Activated naive CD8-positive, alpha-beta T cell treated with anti-CD3 and anti-CD28 coated beads, Interleukin-2, amount 50 U/mL, for 24 hours (primary cell): ENCODE measurements at regions not wholly inside any gene's neighbourhood (a gene's known extent, or its start where the extent isn't known, plus 50 kb on each side); places are given as distances from the start of the nearest gene placed in this dataset.
A peak's percentile ranks its signal among the peaks of the same experiment; 100 is the strongest.
"Not testable (repeated sequence)": the region's sequence is repeated elsewhere in the genome, so short reads cannot be mapped to it uniquely, and the experiment has no call there.

Experiments used
- ATAC-seq: fragments of 150-1000 bp; cut with Tn5 transposase; one replicate; pipeline ENCODE4 v1.10.0; 2021
- DNase-seq: peaks from one replicate; pipeline ENCODE4 v3.0.0; 2021
- H3K27ac Mint-ChIP-seq: one replicate; pipeline ENCODE4 v1.8.0; 2021; ENCODE audit warnings: mild to moderate bottlenecking, mixed read lengths
- H3K27me3 Mint-ChIP-seq: one replicate; pipeline ENCODE4 v1.8.0; 2021; ENCODE audit warnings: mixed read lengths
- H3K36me3 Mint-ChIP-seq: one replicate; pipeline ENCODE4 v1.8.0; 2021; ENCODE audit warnings: low read depth, mixed read lengths
- H3K4me1 Mint-ChIP-seq: one replicate; pipeline ENCODE4 v1.8.0; 2021; ENCODE audit warnings: mixed read lengths
- H3K4me3 Mint-ChIP-seq: one replicate; pipeline ENCODE4 v1.8.0; 2021; ENCODE audit warnings: mild to moderate bottlenecking, moderate library complexity, mixed read lengths
- H3K9me3 Mint-ChIP-seq: one replicate; pipeline ENCODE4 v1.8.0; 2021; ENCODE audit warnings: mixed read lengths

DNA sequence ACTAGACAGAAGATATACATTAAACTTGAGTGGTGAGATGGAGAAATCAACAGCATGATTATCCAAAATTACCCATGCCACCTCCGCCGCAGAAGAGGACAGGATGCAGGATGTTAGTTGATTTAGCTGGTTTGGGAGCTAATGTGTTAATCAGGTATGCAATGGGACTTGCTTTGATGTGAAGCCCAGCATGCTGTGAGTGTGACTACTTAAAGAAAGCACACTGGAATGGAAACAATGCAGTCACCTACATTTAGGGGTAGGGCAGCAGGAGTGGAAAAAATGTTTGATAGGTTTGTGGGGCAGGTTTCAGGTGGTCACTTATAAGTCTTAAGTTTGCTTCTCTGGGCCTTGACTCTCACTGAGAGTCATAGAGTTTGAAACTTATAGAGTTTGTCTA lies 170.0 kb upstream of the DAAM1 start:
- H3K27ac Mint-ChIP-seq = no peak overlapping the region
- H3K36me3 Mint-ChIP-seq = no peaks in the 10 kb centered on the region
- H3K27me3 Mint-ChIP-seq = peaks cover 1% of the 10 kb centered on the region
- peaks cover 3% of the 10 kb centered on the region for H3K9me3 Mint-ChIP-seq
- ATAC-seq = no peak
- H3K4me3 Mint-ChIP-seq = no peak overlapping the region
- no peaks in the 10 kb centered on the region for H3K4me1 Mint-ChIP-seq
- DNase-seq = no peak

DNA sequence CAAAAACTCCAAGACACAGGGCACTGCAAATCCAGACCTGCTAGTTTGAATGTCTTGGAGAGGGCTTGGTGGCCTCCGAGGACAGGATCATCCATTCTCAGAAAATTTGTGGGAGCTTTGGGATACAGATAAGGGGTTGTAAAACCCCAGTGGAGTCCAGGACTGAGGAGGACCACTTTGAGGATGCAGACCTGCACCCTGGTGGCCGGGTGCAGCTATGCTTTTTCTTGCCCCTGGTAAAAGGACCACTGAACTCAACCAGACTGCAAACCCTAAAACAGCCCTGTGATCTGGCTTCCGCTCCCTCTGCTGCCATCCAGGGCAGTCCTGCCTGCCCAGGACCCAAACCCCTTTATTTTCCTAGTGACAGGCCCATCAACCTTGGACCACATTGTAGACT lies 169.5 kb upstream of the DAAM1 start:
- Mint-ChIP-seq H3K36me3 (no peaks in the 10 kb centered on the region), H3K9me3 (no peaks in the 10 kb centered on the region), H3K4me3 (no peak overlapping the region), H3K27me3 (peaks cover 1% of the 10 kb centered on the region), H3K27ac (no peak overlapping the region), H3K4me1 (no peaks in the 10 kb centered on the region)
- ATAC-seq (no peak), DNase-seq (no peak)

DNA sequence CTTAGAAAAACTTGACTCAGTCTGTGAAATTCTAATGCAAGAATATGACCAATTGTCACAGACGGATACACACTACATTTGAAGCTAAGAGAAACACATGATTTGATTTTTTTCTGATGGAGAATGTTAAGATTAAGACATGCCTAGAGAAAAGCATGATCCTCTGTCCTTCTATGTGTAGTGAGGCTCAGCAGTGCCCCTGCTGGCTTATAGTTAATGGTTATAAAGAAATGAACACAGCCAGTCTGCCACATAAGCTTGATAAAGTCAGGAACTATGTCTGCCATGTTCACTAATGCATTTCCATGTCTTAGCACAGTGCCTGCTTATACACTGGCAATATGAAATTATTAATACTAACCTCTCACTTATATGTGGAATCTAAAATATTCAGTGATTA lies 168.1 kb upstream of the DAAM1 start:
- no peak overlapping the region for H3K27ac Mint-ChIP-seq
- ATAC-seq (no peak), DNase-seq (no peak)
- no peaks in the 10 kb centered on the region for H3K36me3 Mint-ChIP-seq
- peaks cover 1% of the 10 kb centered on the region for H3K27me3 Mint-ChIP-seq
- H3K9me3 Mint-ChIP-seq = no peaks in the 10 kb centered on the region
- H3K4me3 Mint-ChIP-seq = no peak overlapping the region
- no peaks in the 10 kb centered on the region for H3K4me1 Mint-ChIP-seq

DNA sequence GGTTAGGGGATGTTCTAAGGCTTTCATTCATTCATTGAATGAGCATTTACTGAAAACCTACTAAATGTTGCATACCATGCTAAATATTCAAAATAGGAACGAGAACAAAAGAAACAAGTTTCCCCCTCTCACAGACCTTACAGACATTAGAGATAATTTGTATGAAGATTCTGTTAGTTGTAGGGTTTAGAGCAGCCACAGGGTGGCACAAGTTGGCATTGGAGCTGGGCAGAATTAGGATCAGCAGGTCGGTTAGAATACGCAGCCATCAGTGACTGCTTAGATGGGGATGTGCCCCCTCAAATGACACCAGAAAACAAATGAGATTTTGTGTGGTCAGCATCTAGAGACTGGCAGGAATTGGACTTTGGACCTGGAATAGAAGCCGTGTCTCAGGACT lies 166.3 kb upstream of the DAAM1 start:
- H3K27ac Mint-ChIP-seq = no peak overlapping the region
- H3K36me3 Mint-ChIP-seq = no peaks in the 10 kb centered on the region
- ATAC-seq (no peak), DNase-seq (no peak)
- peaks cover 3% of the 10 kb centered on the region for H3K27me3 Mint-ChIP-seq
- no peak overlapping the region for H3K4me3 Mint-ChIP-seq
- H3K4me1 Mint-ChIP-seq = no peaks in the 10 kb centered on the region
- H3K9me3 Mint-ChIP-seq = no peaks in the 10 kb centered on the region

DNA sequence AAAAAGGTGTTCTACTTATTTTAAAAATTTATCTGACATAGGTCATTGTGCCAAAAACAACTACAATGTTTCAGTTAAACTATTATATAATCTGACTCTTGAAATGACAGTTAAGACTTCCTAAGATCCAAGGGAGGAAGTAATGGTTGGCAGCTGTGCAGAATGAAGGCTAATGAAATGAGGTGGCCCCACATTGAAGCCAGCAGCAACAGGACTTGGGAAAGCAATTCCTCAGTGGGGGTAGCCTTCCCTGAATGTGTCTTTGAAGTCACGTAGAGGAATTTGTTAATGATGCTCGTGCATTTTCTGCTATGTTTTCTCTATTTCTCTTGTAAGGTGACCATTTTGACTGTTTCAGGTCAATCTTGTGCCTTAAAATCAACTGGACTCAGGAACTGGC lies 162.4 kb upstream of the DAAM1 start:
- peaks cover 2% of the 10 kb centered on the region for H3K4me1 Mint-ChIP-seq
- H3K4me3 Mint-ChIP-seq = no peak overlapping the region
- H3K27ac Mint-ChIP-seq = no peak overlapping the region
- DNase-seq (no peak), ATAC-seq (no peak)
- no peaks in the 10 kb centered on the region for H3K9me3 Mint-ChIP-seq
- no peaks in the 10 kb centered on the region for H3K36me3 Mint-ChIP-seq
- H3K27me3 Mint-ChIP-seq = peaks cover 3% of the 10 kb centered on the region

DNA sequence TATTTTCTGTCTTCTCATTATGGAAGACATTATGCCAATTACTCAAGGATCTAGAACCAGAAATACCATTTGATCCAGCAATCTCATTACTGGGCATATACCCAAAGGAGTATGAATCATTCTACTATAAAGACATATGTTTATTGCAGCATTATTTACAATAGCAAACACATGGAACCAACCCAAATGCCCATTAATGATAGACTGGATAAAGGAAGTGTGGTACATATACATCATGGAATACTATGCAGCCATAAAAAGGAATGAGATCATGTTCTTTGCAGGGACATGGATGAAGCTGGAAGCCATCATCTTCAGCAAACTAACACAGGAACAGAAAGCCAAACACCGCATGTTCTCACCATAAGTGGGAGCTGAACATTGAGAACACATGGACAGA lies 161.8 kb upstream of the DAAM1 start:
- H3K9me3 Mint-ChIP-seq, H3K4me1 Mint-ChIP-seq, H3K27me3 Mint-ChIP-seq, ATAC-seq, H3K27ac Mint-ChIP-seq, DNase-seq, H3K4me3 Mint-ChIP-seq, H3K36me3 Mint-ChIP-seq: not testable (repeated sequence)

DNA sequence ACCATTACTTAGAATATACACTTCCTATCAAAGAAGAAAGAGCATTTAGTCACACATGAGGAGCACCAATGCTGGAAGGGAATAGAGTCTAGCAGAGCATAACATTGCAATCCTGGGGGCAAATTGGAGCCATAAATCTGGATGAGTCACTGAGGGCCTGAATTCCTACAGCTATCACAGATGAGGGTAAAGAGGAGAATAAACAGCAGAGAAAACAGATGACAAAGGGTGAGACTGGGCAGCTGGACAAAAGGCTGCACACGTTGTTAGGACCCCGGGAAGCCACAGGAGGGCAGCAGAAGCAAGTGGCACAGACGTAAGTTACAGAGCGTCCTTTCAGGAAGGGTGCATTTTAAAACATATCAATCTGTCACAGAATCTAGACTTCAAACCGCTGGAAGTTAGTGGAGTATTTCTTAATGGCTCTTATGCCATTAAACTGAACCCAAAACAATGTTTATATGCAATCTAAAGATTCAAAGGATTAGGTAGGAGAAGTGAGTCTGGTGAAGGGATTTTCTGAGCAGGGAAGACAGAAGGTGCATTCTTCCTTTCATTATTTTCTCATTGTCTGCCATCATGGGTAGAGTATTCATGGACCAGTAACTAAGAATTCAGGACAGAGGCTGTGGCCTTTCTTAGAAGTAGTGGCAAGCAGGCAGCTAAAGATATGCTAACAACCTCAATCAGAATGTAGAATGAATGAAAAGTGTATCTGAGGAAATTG lies 159.8 kb upstream of the DAAM1 start:
- H3K36me3 Mint-ChIP-seq = no peaks in the 10 kb centered on the region
- peak; percentile 29 for DNase-seq
- no peak overlapping the region for H3K27ac Mint-ChIP-seq
- no peaks in the 10 kb centered on the region for H3K9me3 Mint-ChIP-seq
- H3K27me3 Mint-ChIP-seq = peaks cover 2% of the 10 kb centered on the region
- peaks cover 2% of the 10 kb centered on the region for H3K4me1 Mint-ChIP-seq
- peak; percentile 52 for ATAC-seq
- no peak overlapping the region for H3K4me3 Mint-ChIP-seq

DNA sequence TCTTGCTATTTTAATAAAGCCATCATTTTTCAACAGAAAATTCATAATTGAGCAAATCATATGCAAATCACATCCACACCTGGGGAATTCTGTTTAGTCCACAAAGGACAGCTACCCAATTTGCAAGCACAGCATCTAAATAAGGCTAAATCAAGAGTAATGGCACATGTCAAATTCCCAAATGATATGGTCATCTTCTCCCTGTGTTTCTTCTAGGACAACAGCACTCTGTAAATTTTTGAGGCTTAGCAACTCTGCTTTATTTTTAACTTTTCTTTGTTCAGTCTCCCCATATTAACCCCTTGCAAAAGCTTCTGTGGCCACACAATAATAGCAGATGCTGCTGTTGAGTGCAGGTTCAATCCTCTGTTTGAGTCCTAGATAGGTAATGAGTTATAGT lies 155.6 kb upstream of the DAAM1 start:
- Mint-ChIP-seq H3K4me3 (no peak overlapping the region), H3K9me3 (peaks cover 3% of the 10 kb centered on the region), H3K27ac (no peak overlapping the region), H3K36me3 (no peaks in the 10 kb centered on the region), H3K27me3 (no peaks in the 10 kb centered on the region), H3K4me1 (peaks cover 2% of the 10 kb centered on the region)
- DNase-seq (no peak), ATAC-seq (no peak)

DNA sequence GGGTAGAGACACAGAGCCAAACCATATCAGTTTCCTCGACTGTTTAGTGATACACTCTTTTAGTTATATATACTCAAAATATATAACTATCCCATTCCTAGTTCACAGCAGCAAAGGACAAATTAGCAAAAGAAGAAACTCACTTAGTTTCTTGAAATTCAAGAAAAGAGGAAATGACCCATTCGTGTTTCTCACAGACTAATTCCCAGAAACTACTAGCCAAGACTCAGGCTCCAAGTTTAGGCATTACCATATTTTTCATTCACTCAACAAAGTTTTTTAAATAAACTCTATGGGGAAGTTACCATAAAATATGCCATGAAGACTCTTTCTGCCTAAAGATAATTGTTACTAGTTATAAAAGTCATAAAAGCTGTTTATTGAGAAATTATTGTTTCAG lies 152.3 kb upstream of the DAAM1 start:
- peaks cover 3% of the 10 kb centered on the region for H3K9me3 Mint-ChIP-seq
- no peak overlapping the region for H3K27ac Mint-ChIP-seq
- ATAC-seq (no peak), DNase-seq (no peak)
- no peaks in the 10 kb centered on the region for H3K36me3 Mint-ChIP-seq
- H3K4me1 Mint-ChIP-seq = no peaks in the 10 kb centered on the region
- H3K4me3 Mint-ChIP-seq = no peak overlapping the region
- H3K27me3 Mint-ChIP-seq = no peaks in the 10 kb centered on the region

DNA sequence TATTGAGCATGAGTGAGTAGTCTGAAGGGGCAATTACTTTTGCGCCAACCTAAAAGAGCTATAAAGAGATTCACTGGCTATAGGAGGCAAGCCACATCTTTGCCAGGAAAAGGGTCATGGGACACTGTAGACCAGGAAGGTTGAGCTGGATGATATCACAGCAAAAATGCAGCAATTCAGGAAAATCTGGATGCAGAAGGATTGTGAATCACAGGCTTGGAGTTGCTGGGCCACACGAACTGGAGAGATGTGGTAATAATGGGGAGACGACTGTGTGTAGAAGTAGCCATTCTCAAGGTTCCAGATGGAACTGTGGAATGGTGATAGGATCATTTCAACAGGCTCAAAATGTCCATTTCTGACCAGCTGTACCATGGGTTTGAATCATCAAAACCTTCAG lies 151.4 kb upstream of the DAAM1 start:
- DNase-seq (no peak), ATAC-seq (no peak)
- H3K4me3 Mint-ChIP-seq = no peak overlapping the region
- H3K27ac Mint-ChIP-seq = no peak overlapping the region
- H3K9me3 Mint-ChIP-seq = peaks cover 3% of the 10 kb centered on the region
- no peaks in the 10 kb centered on the region for H3K36me3 Mint-ChIP-seq
- H3K27me3 Mint-ChIP-seq = no peaks in the 10 kb centered on the region
- H3K4me1 Mint-ChIP-seq = no peaks in the 10 kb centered on the region

DNA sequence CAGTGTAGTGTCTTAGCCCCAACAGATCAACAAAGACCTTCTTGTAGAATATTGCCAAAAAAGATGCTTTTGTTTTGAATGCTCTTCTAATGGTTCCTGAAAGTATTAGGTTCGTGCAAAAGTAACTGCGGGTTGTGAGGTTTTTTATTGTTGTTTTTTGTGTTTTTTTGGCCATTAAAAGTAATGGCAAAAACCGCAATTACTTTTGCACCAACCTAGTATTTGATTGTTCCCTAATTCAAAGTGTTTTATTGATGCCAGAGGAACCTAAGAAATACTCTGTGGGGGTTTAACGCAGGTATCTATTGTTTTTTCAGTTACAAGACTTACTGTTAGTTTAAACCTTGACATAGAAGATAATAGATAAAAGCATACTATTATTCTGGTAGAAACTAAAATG lies 150.8 kb upstream of the DAAM1 start:
- Mint-ChIP-seq H3K27me3 (no peaks in the 10 kb centered on the region), H3K36me3 (no peaks in the 10 kb centered on the region), H3K4me1 (no peaks in the 10 kb centered on the region), H3K4me3 (no peak overlapping the region), H3K27ac (no peak overlapping the region), H3K9me3 (peaks cover 3% of the 10 kb centered on the region)
- DNase-seq (no peak), ATAC-seq (no peak)

DNA sequence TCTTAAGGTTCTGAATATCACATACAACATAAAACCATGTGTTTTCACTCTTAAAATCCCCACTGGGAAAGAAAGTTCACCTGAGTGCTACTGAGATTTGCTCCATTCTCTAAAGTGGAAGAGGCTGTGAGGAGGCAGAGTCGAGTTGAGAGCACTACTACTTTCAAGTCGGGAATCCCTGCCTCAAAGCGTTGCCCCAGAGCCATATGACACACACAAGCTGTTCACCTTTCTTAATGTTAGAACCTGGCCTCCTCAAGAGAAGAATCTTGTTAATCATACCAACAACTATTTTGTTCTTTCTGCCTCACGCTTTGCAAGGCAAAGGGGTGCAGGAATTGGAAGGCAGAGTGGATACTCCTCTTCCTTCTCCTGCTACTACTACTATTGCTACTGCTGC lies 149.7 kb upstream of the DAAM1 start:
- no peaks in the 10 kb centered on the region for H3K27me3 Mint-ChIP-seq
- DNase-seq = no peak
- H3K27ac Mint-ChIP-seq = no peak overlapping the region
- H3K36me3 Mint-ChIP-seq = no peaks in the 10 kb centered on the region
- no peak for ATAC-seq
- H3K4me3 Mint-ChIP-seq = no peak overlapping the region
- H3K9me3 Mint-ChIP-seq = peaks cover 4% of the 10 kb centered on the region
- H3K4me1 Mint-ChIP-seq = no peaks in the 10 kb centered on the region

DNA sequence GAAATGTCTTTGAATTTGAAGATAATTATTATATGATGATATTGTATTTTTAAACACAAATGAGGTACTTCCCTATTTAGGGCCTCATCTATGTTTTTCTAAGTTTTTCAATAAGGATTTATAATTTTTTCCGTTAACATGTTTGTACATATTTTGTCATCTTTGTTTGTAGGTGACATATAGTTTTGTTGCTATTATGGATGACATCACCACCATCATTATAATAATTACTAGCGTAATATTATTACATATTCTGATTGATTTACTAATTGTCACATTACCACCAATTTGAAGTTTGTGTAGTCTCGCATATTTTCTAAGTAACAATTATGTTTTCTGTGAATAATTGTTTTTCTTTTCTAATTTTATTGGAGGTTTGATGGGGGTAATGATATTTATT lies 147.2 kb upstream of the DAAM1 start:
- DNase-seq (no peak), ATAC-seq (no peak)
- no peak overlapping the region for H3K4me3 Mint-ChIP-seq
- H3K9me3 Mint-ChIP-seq = peaks cover 5% of the 10 kb centered on the region
- H3K27ac Mint-ChIP-seq = no peak overlapping the region
- H3K36me3 Mint-ChIP-seq = no peaks in the 10 kb centered on the region
- no peaks in the 10 kb centered on the region for H3K4me1 Mint-ChIP-seq
- no peaks in the 10 kb centered on the region for H3K27me3 Mint-ChIP-seq

DNA sequence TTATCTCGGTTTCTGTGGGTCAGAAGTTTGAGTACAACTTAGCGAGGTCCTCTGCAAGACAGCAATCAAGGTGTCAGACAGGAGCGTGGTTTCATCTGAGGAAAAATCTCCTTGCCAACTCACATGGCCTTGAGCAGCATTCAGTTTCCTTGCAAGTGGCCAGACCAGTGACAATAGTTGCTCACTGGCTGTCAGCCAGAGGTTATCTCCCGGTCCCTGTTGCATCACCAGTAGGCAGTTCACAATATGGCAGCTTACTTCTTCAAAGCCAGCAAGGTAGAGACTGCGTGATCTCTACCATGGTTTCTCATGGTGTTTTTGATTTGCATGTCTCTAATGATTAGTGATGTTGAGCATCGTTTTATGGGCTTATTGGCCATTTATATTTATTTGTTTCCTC lies 143.8 kb upstream of the DAAM1 start:
- Mint-ChIP-seq H3K27me3 (peaks cover 2% of the 10 kb centered on the region), H3K36me3 (no peaks in the 10 kb centered on the region), H3K4me3 (no peak overlapping the region), H3K27ac (no peak overlapping the region), H3K9me3 (peaks cover 5% of the 10 kb centered on the region), H3K4me1 (no peaks in the 10 kb centered on the region)
- ATAC-seq (no peak), DNase-seq (no peak)

DNA sequence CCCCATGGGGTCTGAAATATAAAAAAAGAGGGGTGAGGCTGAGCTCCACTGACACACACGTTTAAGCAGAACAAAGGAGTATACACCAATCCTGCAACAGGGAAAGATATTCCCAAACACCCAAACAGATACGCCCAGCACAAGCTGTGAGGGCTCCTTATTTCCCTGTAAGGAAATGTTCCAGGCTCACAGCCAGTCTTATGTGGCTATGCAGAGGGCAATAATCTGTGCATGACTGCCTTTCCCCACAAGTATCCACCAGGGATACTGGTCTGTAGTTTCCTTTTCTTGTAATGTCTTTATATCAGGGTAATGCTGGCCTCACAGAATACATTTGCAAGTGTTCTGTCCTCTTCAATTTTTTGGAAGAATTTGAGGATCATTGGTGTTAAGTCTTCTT lies 141.7 kb upstream of the DAAM1 start:
- H3K4me3 Mint-ChIP-seq = no peak overlapping the region
- no peak overlapping the region for H3K27ac Mint-ChIP-seq
- H3K9me3 Mint-ChIP-seq = peaks cover 5% of the 10 kb centered on the region
- H3K4me1 Mint-ChIP-seq = no peaks in the 10 kb centered on the region
- H3K27me3 Mint-ChIP-seq = peaks cover 4% of the 10 kb centered on the region
- no peak for DNase-seq
- no peaks in the 10 kb centered on the region for H3K36me3 Mint-ChIP-seq
- no peak for ATAC-seq

DNA sequence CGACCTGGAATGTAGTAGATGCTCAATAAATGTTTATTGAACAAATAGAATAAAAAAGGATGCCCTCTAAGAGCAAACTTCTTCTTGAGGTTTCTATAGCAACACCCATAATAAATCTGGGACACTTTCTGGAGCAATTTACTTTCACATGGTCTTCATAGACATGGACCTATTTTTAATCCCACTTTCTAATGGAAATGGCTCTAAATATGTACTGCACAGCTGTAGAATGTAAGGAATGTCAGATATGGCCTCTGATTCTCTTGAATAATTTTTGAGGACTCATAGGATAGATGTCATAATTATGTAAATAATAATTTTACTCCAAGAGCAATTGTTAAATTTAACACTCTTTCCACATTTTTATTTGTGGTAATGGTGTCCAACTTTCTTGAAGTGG lies 133.5 kb upstream of the DAAM1 start:
- H3K27me3 Mint-ChIP-seq = peaks cover 2% of the 10 kb centered on the region
- no peaks in the 10 kb centered on the region for H3K36me3 Mint-ChIP-seq
- DNase-seq = no peak
- H3K4me3 Mint-ChIP-seq = no peak overlapping the region
- ATAC-seq = no peak
- no peak overlapping the region for H3K27ac Mint-ChIP-seq
- H3K9me3 Mint-ChIP-seq = no peaks in the 10 kb centered on the region
- H3K4me1 Mint-ChIP-seq = no peaks in the 10 kb centered on the region
